K562 (cell line): ENCODE measurements at regions not wholly inside any gene's neighbourhood (a gene's known extent, or its start where the extent isn't known, plus 50 kb on each side); places are given as distances from the start of the nearest gene placed in this dataset.
A peak's percentile ranks its signal among the peaks of the same experiment; 100 is the strongest.

ENCODE experiments used
- ATAC-seq: fragments of 200-7000 bp; cut with Tn5 transposase; 3 replicates; pipeline ENCODE4 v1.9.1; 2020; ENCODE audit warnings: moderate library complexity
- BruUV-seq: library from RNA; stranded (reverse); fragments of 400-500 nt; replicated peaks from 2 replicates; lab custom pipeline; 2021; lab: Mats Ljungman, UMichigan
- CTCF ChIA-PET: fragments of 300-600 bp; formaldehyde crosslinking; extraction: SDS; loops from one replicate; lab custom pipeline; 2021; ENCODE audit warnings: low intra/inter-chr PET ratio; lab: Yijun Ruan, JAX
- POLR2A ChIA-PET: fragments of 300-600, 350-650 bp; sonication (Branson Sonifier 250); formaldehyde crosslinking; extraction: SDS; loops from one replicate; lab custom pipeline; 2021; ENCODE audit warnings: antibody characterized with exemption, inconsistent platforms; lab: Yijun Ruan, JAX
- DNase-seq, 4 experiments: peaks; one replicate each; pipeline versions ENCODE4 v3.0.0 to v3.0.0-alpha.2; 2011 to 2018; ENCODE audit warnings: low spot score in 3 of 4, mixed read lengths in 3 of 4; ENCODE audit errors: extremely low read depth in 1 of 4
- FAIRE-seq: peaks from 2 replicates; lab custom pipeline; 2011; peaks lifted over from hg19 to GRCh38; lab: Jason Lieb, UNC
- H2AFZ ChIP-seq: 2 replicates; pipeline ENCODE4 v1.6.0; 2011; ENCODE audit warnings: low read depth, low read length, control low read depth, inconsistent platforms
- H3K27ac ChIP-seq: fragments of 200-600 bp; 3 replicates; pipeline ENCODE4 v1.8.0; 2011; ENCODE audit warnings: low read depth, mild to moderate bottlenecking, control low read depth, inconsistent platforms, low read length, moderate library complexity, mixed read lengths; ENCODE audit errors: extremely low read depth
- H3K27me3 ChIP-seq, 2 experiments: fragments of 300-600 bp in 1 of 2; 2 replicates in 1 of 2; 3 replicates in 1 of 2; pipeline versions ENCODE4 v1.6.0 to v1.8.0; 2011; ENCODE audit warnings: inconsistent platforms in 2 of 2, low read length in 2 of 2, mild to moderate bottlenecking in 1 of 2, mixed read lengths in 1 of 2, moderate library complexity in 1 of 2; ENCODE audit not compliant: control insufficient read depth in 2 of 2, insufficient read depth in 2 of 2
- H3K36me3 ChIP-seq: fragments of 300-600 bp; 3 replicates; pipeline ENCODE4 v1.8.0; 2011; ENCODE audit warnings: mild to moderate bottlenecking, low read length, inconsistent platforms; ENCODE audit not compliant: control insufficient read depth, insufficient read depth
- H3K4me1 ChIP-seq, 2 experiments: fragments of 200-600 bp in 1 of 2; replicated peaks in 1 of 2; 2 replicates in 1 of 2; 3 replicates in 1 of 2; pipeline versions ENCODE4 v1.5.1 to v1.8.0; 2011; ENCODE audit warnings: inconsistent platforms in 2 of 2, low read length in 2 of 2, mild to moderate bottlenecking in 1 of 2, mixed read lengths in 1 of 2, moderate library complexity in 1 of 2; ENCODE audit not compliant: control insufficient read depth in 2 of 2, insufficient read depth in 2 of 2
- H3K4me2 ChIP-seq: 2 replicates; pipeline ENCODE4 v1.6.1; 2011; ENCODE audit warnings: low read length, control low read depth, inconsistent platforms, mixed read lengths; ENCODE audit not compliant: insufficient read depth
- H3K4me3 ChIP-seq: fragments of 200-600 bp; sonication (generic), shearing (Covaris generic); 2 replicates; pipeline ENCODE4 v1.5.1; 2016; ENCODE audit warnings: control low read depth, inconsistent platforms
- H3K79me2 ChIP-seq: fragments of 200-600 bp; 3 replicates; pipeline ENCODE4 v1.8.0; 2011; ENCODE audit warnings: low read length, inconsistent platforms; ENCODE audit not compliant: control insufficient read depth, insufficient read depth
- H3K9ac ChIP-seq, 2 experiments: 2 replicates each; pipeline versions ENCODE4 v1.6.0 to v1.6.1; 2011; ENCODE audit warnings: low read depth in 2 of 2, low read length in 2 of 2, control low read depth in 1 of 2, inconsistent platforms in 1 of 2, mild to moderate bottlenecking in 1 of 2, mixed read lengths in 1 of 2; ENCODE audit not compliant: insufficient read depth in 1 of 2
- H3K9me1 ChIP-seq: one replicate; pipeline ENCODE4 v1.6.0; 2011; ENCODE audit warnings: inconsistent platforms, mild to moderate bottlenecking, low read length, moderate library complexity; ENCODE audit not compliant: control insufficient read depth, insufficient read depth
- H3K9me3 ChIP-seq: replicated peaks from 2 replicates; pipeline ENCODE4 v1.5.1; 2011; ENCODE audit warnings: low read depth, low read length, inconsistent platforms; ENCODE audit not compliant: control insufficient read depth, insufficient read depth
- H4K20me1 ChIP-seq: replicated peaks from 2 replicates; pipeline ENCODE4 v1.6.1; 2011; ENCODE audit warnings: low read length, inconsistent platforms, mixed read lengths; ENCODE audit not compliant: control insufficient read depth, insufficient read depth
- ARID1B ChIP-seq: fragments of 450-650 bp; IDR thresholded peaks from 2 replicates; pipeline ENCODE4 v1.6.1; 2016; ENCODE audit warnings: antibody characterized with exemption, mild to moderate bottlenecking, inconsistent platforms
- CHAMP1 ChIP-seq: fragments of 450-650 bp; IDR thresholded peaks from 2 replicates; pipeline ENCODE4 v1.6.1; 2016; ENCODE audit warnings: mild to moderate bottlenecking
- GABPB2 ChIP-seq: fragments of 250-450 bp; sonication (Bioruptor Pico); conservative IDR thresholded peaks from 2 replicates; pipeline ENCODE4 v1.5.1; 2021; ENCODE audit warnings: mild to moderate bottlenecking
- HDAC2 ChIP-seq: fragments of 450-650 bp; IDR thresholded peaks from 2 replicates; pipeline ENCODE4 v1.6.1; 2016; ENCODE audit warnings: mild to moderate bottlenecking
- MAFF ChIP-seq: IDR thresholded peaks from 2 replicates; pipeline ENCODE4 v1.6.1; 2012; ENCODE audit warnings: low read length, improper control_type of control experiment
- MAFG ChIP-seq: fragments of 450-650 bp; conservative IDR thresholded peaks from 2 replicates; pipeline ENCODE4 v1.6.1; 2016; ENCODE audit warnings: missing genetic modification characterization, missing compliant biosample characterization
- MAFK ChIP-seq: IDR thresholded peaks from 2 replicates; pipeline ENCODE4 v1.6.1; 2011; ENCODE audit warnings: low read length, improper control_type of control experiment
- MCM2 ChIP-seq: fragments of 450-650 bp; IDR thresholded peaks from 2 replicates; pipeline ENCODE4 v1.6.1; 2017; ENCODE audit warnings: low read depth, mild to moderate bottlenecking
- MYBL2 ChIP-seq, 2 experiments: fragments of 450-650 bp in 1 of 2; sonication (generic) in 1 of 2; formaldehyde crosslinking in 1 of 2; IDR thresholded peaks; 2 replicates each; pipeline versions ENCODE4 v1.6.1 to v1.8.1; 2017 to 2022; ENCODE audit warnings: borderline replicate concordance in 1 of 2, inconsistent platforms in 1 of 2, low read depth in 1 of 2, mild to moderate bottlenecking in 1 of 2, missing genetic modification reagents in 1 of 2, moderate library complexity in 1 of 2
- PKNOX1 ChIP-seq: fragments of 450-650 bp; IDR thresholded peaks from 2 replicates; pipeline ENCODE4 v1.6.1; 2016
- TFE3 ChIP-seq: fragments of 450-650 bp; formaldehyde crosslinking; IDR thresholded peaks from 2 replicates; pipeline ENCODE4 v1.4.0; 2020; ENCODE audit warnings: mild to moderate bottlenecking, mixed read lengths
- XRCC5 ChIP-seq: fragments of 200-400 bp; formaldehyde crosslinking; IDR thresholded peaks from 2 replicates; pipeline ENCODE4 v1.6.1; 2017; ENCODE audit warnings: low read depth, mild to moderate bottlenecking, low read length
- ZFP36 ChIP-seq: fragments of 150-350 bp; IDR thresholded peaks from 2 replicates; pipeline ENCODE4 v1.6.1; 2018; ENCODE audit warnings: low read length, low read depth; ENCODE audit not compliant: partially characterized antibody
- ZNF217 ChIP-seq: sonication (generic); formaldehyde crosslinking; IDR thresholded peaks from 2 replicates; pipeline ENCODE4 v1.8.0; 2022; ENCODE audit warnings: mild to moderate bottlenecking, missing genetic modification reagents
- ZNF263 ChIP-seq: sonication (generic); formaldehyde crosslinking; IDR thresholded peaks from 2 replicates; pipeline ENCODE4 v1.8.0; 2022; ENCODE audit warnings: mild to moderate bottlenecking, missing genetic modification reagents, borderline replicate concordance
- ZNF316 ChIP-seq: fragments of 450-650 bp; IDR thresholded peaks from 2 replicates; pipeline ENCODE4 v1.6.1; 2016
- ZNF644 ChIP-seq: fragments of 200-800 bp; sonication (Bioruptor generic); IDR thresholded peaks from 2 replicates; pipeline ENCODE4 v1.6.1; 2016; ENCODE audit warnings: low read depth, missing genetic modification characterization, missing compliant biosample characterization
- ZNF77 ChIP-seq: fragments of 250-450 bp; sonication (Bioruptor Pico); IDR thresholded peaks from 2 replicates; pipeline ENCODE4 v1.5.0; 2020
- WGBS: fragments of 100-300 bp; shearing (Covaris generic); methylation state at CpG from one replicate; pipeline ENCODE4 v1.1.6; 2016; ENCODE audit warnings: low coverage, mixed read lengths; ENCODE audit not compliant: insufficient coverage; ENCODE audit errors: missing lambda C conversion rate; 5-methylcytosine and 5-hydroxymethylcytosine counted together
- in situ Hi-C: fragments of 300-500 bp; cut with MboI; formaldehyde crosslinking; loops from 4 replicates; pipeline ENCODE4 v1.15.0; 2018; ENCODE audit warnings: inconsistent platforms, mixed read lengths
- intact Hi-C: fragments of 100-400 bp; cut with micrococcal nuclease; formaldehyde crosslinking; loops from 2 replicates; pipeline ENCODE4 v1.14.2; 2022

GRCh38 chrX:96386325-96386724, 298.3 kb upstream of the DIAPH2 start:
- intact Hi-C loops, result no loop called here
- H3K9me3 ChIP-seq, result no peaks in the 10 kb centered on the region
- no peaks in the 10 kb centered on the region for H3K9me1 ChIP-seq
- H4K20me1 ChIP-seq, result no peaks in the 10 kb centered on the region
- no peak overlapping the region for H3K27ac ChIP-seq
- H3K4me3 ChIP-seq, result no peak overlapping the region
- H2AFZ ChIP-seq, result no peak overlapping the region
- no peak for ATAC-seq
- no TSS peak for BruUV-seq
- no peak overlapping the region for H3K4me2 ChIP-seq
- ChIA-PET CTCF (no interaction called here), POLR2A (no interaction called here)
- DNase-seq, result no peak
- no peaks in the 10 kb centered on the region for H3K36me3 ChIP-seq
- no peaks in the 10 kb centered on the region for H3K79me2 ChIP-seq
- 0% methylated on average over 3 of the region's 3 CpGs for WGBS
- FAIRE-seq, result no peak
- H3K4me1 ChIP-seq, result no peaks in the 10 kb centered on the region
- H3K9ac ChIP-seq, result no peak overlapping the region
- in situ Hi-C loops, result no loop called here
- no peaks in the 10 kb centered on the region for H3K27me3 ChIP-seq
- TF ChIP-seq MCM2 (no peak), ZNF316 (peak; percentile 74), XRCC5 (no peak), MAFG (tag) (peak; percentile 63), CHAMP1 (no peak), ZNF77 (CRISPR knock-in tag) (no peak), MAFK (peak; percentile 88), ZNF644 (no peak), MYBL2 (IDR thresholded peaks at IDR 0.05; ENCODE audit: low read depth) (no peak), MYBL2 (CRISPR knock-in tag; IDR thresholded peaks at IDR 0.05; ENCODE audit: borderline replicate concordance) (no peak), MAFF (peak; percentile 73), ZNF263 (CRISPR knock-in tag) (no peak), ZFP36 (no peak), GABPB2 (CRISPR knock-in tag) (no peak), ARID1B (no peak), HDAC2 (no peak), PKNOX1 (no peak), ZNF217 (CRISPR knock-in tag) (no peak), TFE3 (CRISPR knock-in tag) (no peak)
